C4-2B (cell line): ENCODE measurements at regions not wholly inside any gene's neighbourhood (a gene's known extent, or its start where the extent isn't known, plus 50 kb on each side); places are given as distances from the start of the nearest gene placed in this dataset.

ENCODE experiments used
- ZFX ChIP-seq: fragments of 450-650 bp; IDR thresholded peaks from 2 replicates; pipeline ENCODE4 v1.6.1; 2017
- TF ChIP-seq, protein P1 (sequence below): fragments of 450-650 bp; conservative IDR thresholded peaks from 2 replicates; pipeline ENCODE4 v1.5.1; 2017; ENCODE audit warnings: mild to moderate bottlenecking

DNA sequence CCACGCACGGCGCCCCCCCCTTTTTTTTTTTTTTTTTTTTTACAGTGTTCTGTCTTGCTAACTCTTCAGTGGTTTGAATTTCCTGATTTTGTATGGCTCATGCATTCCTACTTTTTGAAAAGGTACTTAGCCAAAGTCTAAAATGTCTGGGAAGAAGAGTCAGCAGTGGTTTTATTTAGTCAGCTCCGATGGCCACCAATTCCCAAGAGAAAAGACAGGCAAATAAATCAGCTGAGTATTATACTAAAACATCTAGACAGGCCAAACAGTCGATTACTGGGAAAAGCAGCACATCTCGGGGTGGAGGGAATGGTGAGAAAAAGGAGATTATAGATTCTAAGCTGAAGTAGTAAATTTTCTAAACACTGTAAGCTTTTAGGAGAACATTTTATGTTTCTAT lies 192.5 kb upstream of the ZRANB2 start:
- TF ChIP-seq, protein P1, sequence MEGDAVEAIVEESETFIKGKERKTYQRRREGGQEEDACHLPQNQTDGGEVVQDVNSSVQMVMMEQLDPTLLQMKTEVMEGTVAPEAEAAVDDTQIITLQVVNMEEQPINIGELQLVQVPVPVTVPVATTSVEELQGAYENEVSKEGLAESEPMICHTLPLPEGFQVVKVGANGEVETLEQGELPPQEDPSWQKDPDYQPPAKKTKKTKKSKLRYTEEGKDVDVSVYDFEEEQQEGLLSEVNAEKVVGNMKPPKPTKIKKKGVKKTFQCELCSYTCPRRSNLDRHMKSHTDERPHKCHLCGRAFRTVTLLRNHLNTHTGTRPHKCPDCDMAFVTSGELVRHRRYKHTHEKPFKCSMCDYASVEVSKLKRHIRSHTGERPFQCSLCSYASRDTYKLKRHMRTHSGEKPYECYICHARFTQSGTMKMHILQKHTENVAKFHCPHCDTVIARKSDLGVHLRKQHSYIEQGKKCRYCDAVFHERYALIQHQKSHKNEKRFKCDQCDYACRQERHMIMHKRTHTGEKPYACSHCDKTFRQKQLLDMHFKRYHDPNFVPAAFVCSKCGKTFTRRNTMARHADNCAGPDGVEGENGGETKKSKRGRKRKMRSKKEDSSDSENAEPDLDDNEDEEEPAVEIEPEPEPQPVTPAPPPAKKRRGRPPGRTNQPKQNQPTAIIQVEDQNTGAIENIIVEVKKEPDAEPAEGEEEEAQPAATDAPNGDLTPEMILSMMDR = no peak
- no peak for TF ChIP-seq ZFX
